Liver (tissue), 3 donors: ENCODE measurements at regions not wholly inside any gene's neighbourhood (a gene's known extent, or its start where the extent isn't known, plus 50 kb on each side); places are given as distances from the start of the nearest gene placed in this dataset.

Source experiments
- EGR1 ChIP-seq, 2 donors: IDR thresholded peaks; 2 replicates each; pipeline ENCODE4 v1.6.1; 2016 to 2018; ENCODE audit warnings: antibody characterized with exemption in 2 of 2, low read depth in 2 of 2
- GABPA ChIP-seq, 2 donors: IDR thresholded peaks in 1 of 2; conservative IDR thresholded peaks in 1 of 2; 2 replicates each; pipeline ENCODE4 v1.6.1; 2016; ENCODE audit warnings: antibody characterized with exemption in 2 of 2, mild to moderate bottlenecking in 1 of 2, moderate library complexity in 1 of 2
- HNF4G ChIP-seq: IDR thresholded peaks from 2 replicates; pipeline ENCODE4 v1.6.1; 2016; ENCODE audit warnings: antibody characterized with exemption
- JUND ChIP-seq, 2 donors: IDR thresholded peaks; 2 replicates each; pipeline ENCODE4 v1.6.1; 2016; ENCODE audit warnings: antibody characterized with exemption in 2 of 2
- NR2F2 ChIP-seq: IDR thresholded peaks from 2 replicates; pipeline ENCODE4 v1.6.1; 2016; ENCODE audit warnings: antibody characterized with exemption
- RAD21 ChIP-seq, 2 donors: IDR thresholded peaks; 2 replicates each; pipeline ENCODE4 v1.6.1; 2016; ENCODE audit warnings: antibody characterized with exemption in 2 of 2, mild to moderate bottlenecking in 2 of 2
- SP1 ChIP-seq: IDR thresholded peaks from 2 replicates; pipeline ENCODE4 v1.6.1; 2018; ENCODE audit warnings: antibody characterized with exemption, mild to moderate bottlenecking
- TAF1 ChIP-seq: conservative IDR thresholded peaks from 2 replicates; pipeline ENCODE4 v1.6.1; 2016; ENCODE audit warnings: antibody characterized with exemption, mild to moderate bottlenecking
- YY1 ChIP-seq: IDR thresholded peaks from 2 replicates; pipeline ENCODE4 v1.6.1; 2016; ENCODE audit warnings: antibody characterized with exemption, mild to moderate bottlenecking
- TF ChIP-seq, protein P1 (sequence below): fragments of 150-350 bp; IDR thresholded peaks from 2 replicates; pipeline ENCODE4 v1.5.1; 2017; ENCODE audit warnings: improper control_type of control experiment, low read depth, low read length; ENCODE audit not compliant: missing input control
- TF ChIP-seq, protein P2 (sequence below): IDR thresholded peaks from 2 replicates; pipeline ENCODE4 v1.6.1; 2016; ENCODE audit warnings: antibody characterized with exemption, mild to moderate bottlenecking
- TF ChIP-seq, protein P3 (sequence below): IDR thresholded peaks from 2 replicates; pipeline ENCODE4 v1.6.1; 2016; ENCODE audit warnings: antibody characterized with exemption
- donor health status: healthy.
- donor health status: healthy.

DNA sequence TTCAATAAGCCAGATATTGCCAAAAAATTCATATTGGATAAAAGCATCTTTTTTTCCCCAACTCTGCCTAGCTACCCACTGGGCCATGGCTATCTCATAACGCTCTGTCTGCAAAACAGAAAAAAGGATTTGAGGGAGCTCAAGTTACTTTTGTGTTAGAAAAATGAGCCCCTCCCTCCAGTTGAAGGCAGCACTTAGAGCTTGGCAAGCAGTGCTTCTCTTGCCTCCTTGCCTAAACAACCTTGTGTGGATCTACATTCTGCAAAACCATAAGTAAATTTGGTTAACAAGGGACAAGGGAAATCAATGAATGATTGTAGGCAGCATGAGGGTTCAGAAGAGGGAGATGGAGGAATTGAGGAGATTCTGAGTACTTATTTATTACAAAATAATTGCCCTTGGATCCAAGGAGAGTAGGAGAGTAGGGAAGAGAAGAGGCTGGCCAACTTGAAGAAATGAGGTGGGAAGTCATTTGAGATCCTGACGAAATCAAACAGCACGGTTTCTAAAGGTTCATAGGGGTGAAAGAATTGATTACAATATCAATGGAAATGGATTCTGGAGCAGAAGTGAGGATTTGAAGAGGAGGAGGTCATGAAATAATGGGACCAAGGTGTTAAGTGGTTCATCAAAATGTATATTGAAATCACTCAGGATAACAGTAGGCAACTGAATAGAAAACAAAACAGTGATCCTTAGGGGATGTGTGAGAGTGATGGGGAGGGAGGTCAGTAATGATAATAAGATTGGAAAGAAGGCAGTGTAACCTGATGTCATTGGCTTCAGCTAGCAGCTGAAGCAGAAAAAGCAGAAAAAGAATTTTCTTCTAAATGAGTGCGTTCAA, 434.8 kb upstream of the IGFBP7 start:
- TF ChIP-seq, protein P1, sequence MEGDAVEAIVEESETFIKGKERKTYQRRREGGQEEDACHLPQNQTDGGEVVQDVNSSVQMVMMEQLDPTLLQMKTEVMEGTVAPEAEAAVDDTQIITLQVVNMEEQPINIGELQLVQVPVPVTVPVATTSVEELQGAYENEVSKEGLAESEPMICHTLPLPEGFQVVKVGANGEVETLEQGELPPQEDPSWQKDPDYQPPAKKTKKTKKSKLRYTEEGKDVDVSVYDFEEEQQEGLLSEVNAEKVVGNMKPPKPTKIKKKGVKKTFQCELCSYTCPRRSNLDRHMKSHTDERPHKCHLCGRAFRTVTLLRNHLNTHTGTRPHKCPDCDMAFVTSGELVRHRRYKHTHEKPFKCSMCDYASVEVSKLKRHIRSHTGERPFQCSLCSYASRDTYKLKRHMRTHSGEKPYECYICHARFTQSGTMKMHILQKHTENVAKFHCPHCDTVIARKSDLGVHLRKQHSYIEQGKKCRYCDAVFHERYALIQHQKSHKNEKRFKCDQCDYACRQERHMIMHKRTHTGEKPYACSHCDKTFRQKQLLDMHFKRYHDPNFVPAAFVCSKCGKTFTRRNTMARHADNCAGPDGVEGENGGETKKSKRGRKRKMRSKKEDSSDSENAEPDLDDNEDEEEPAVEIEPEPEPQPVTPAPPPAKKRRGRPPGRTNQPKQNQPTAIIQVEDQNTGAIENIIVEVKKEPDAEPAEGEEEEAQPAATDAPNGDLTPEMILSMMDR = no peak
- TF ChIP-seq EGR1 (IDR thresholded peaks at IDR 0.05; ENCODE audit: low read depth in 2 of 2) = no peak
- TF ChIP-seq, protein P2, sequence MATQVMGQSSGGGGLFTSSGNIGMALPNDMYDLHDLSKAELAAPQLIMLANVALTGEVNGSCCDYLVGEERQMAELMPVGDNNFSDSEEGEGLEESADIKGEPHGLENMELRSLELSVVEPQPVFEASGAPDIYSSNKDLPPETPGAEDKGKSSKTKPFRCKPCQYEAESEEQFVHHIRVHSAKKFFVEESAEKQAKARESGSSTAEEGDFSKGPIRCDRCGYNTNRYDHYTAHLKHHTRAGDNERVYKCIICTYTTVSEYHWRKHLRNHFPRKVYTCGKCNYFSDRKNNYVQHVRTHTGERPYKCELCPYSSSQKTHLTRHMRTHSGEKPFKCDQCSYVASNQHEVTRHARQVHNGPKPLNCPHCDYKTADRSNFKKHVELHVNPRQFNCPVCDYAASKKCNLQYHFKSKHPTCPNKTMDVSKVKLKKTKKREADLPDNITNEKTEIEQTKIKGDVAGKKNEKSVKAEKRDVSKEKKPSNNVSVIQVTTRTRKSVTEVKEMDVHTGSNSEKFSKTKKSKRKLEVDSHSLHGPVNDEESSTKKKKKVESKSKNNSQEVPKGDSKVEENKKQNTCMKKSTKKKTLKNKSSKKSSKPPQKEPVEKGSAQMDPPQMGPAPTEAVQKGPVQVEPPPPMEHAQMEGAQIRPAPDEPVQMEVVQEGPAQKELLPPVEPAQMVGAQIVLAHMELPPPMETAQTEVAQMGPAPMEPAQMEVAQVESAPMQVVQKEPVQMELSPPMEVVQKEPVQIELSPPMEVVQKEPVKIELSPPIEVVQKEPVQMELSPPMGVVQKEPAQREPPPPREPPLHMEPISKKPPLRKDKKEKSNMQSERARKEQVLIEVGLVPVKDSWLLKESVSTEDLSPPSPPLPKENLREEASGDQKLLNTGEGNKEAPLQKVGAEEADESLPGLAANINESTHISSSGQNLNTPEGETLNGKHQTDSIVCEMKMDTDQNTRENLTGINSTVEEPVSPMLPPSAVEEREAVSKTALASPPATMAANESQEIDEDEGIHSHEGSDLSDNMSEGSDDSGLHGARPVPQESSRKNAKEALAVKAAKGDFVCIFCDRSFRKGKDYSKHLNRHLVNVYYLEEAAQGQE = no peak
- TF ChIP-seq, protein P3, sequence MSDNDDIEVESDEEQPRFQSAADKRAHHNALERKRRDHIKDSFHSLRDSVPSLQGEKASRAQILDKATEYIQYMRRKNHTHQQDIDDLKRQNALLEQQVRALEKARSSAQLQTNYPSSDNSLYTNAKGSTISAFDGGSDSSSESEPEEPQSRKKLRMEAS = no peak
- no peak for TF ChIP-seq GABPA (IDR thresholded peaks at IDR 0.05 in 1 of 2, conservative IDR thresholded peaks at IDR 0.05 in 1 of 2)
- TF ChIP-seq JUND (IDR thresholded peaks at IDR 0.05) = no peak
- TF ChIP-seq RAD21 (IDR thresholded peaks at IDR 0.05) = no peak
- no peak for TF ChIP-seq HNF4G
- TF ChIP-seq SP1 = no peak
- no peak for TF ChIP-seq TAF1
- no peak for TF ChIP-seq NR2F2
- TF ChIP-seq YY1 = no peak
